GM19467 (cell line): ENCODE measurements at regions not wholly inside any gene's neighbourhood (a gene's known extent, or its start where the extent isn't known, plus 50 kb on each side); places are given as distances from the start of the nearest gene placed in this dataset.
"Not testable (repeated sequence)": the region's sequence is repeated elsewhere in the genome, so short reads cannot be mapped to it uniquely, and the experiment has no call there.

Source experiments
- ATAC-seq: cut with Tn5 transposase; IDR thresholded peaks from one replicate; pipeline ENCODE4 v1.9.1; 2021; ENCODE audit warnings: mild to moderate bottlenecking, moderate library complexity; ENCODE audit not compliant: unreplicated experiment

- no peak for ATAC-seq
Measured at GRCh38 chr2:139737659-139738058, 957.5 kb upstream of the NXPH2 start.

- no peak for ATAC-seq
Measured at GRCh38 chr2:139730197-139730596, 950.0 kb upstream of the NXPH2 start.

- no peak for ATAC-seq
Measured at GRCh38 chr2:139721411-139721995, 941.3 kb upstream of the NXPH2 start.

- ATAC-seq, result no peak
Measured at GRCh38 chr2:139720056-139720455, 939.9 kb upstream of the NXPH2 start.

- ATAC-seq, result no peak
Measured at GRCh38 chr2:139704606-139705005, 924.4 kb upstream of the NXPH2 start.

- ATAC-seq, result no peak
Measured at GRCh38 chr2:139694327-139694726, 914.1 kb upstream of the NXPH2 start.

- no peak for ATAC-seq
Measured at GRCh38 chr2:139686205-139686604, 906.0 kb upstream of the NXPH2 start.

- ATAC-seq, result no peak
Measured at GRCh38 chr2:139685090-139685983, 905.1 kb upstream of the NXPH2 start.

- no peak for ATAC-seq
Measured at GRCh38 chr2:139684286-139684860, 904.2 kb upstream of the NXPH2 start.

GRCh38 chr2:139674577-139674976 lies 894.4 kb upstream of the NXPH2 start:
- no peak for ATAC-seq

GRCh38 chr2:139673447-139673846 lies 893.3 kb upstream of the NXPH2 start:
- not testable (repeated sequence) for ATAC-seq

GRCh38 chr2:139669675-139670074 lies 889.5 kb upstream of the NXPH2 start:
- ATAC-seq, result no peak

GRCh38 chr2:139652385-139652784 lies 872.2 kb upstream of the NXPH2 start:
- ATAC-seq, result no peak

GRCh38 chr2:139645617-139646016 lies 865.4 kb upstream of the NXPH2 start:
- ATAC-seq, result no peak

GRCh38 chr2:139643139-139643538 lies 862.9 kb upstream of the NXPH2 start:
- no peak for ATAC-seq

- ATAC-seq, result no peak
Measured at GRCh38 chr2:139631966-139632365, 851.8 kb upstream of the NXPH2 start.

GRCh38 chr2:139628931-139629330 lies 848.7 kb upstream of the NXPH2 start:
- ATAC-seq, result no peak

GRCh38 chr2:139626128-139626527 lies 845.9 kb upstream of the NXPH2 start:
- no peak for ATAC-seq

- no peak for ATAC-seq
Measured at GRCh38 chr2:139622691-139623090, 842.5 kb upstream of the NXPH2 start.

- ATAC-seq, result no peak
Measured at GRCh38 chr2:139617747-139618146, 837.6 kb upstream of the NXPH2 start.

- no peak for ATAC-seq
Measured at GRCh38 chr2:139613264-139613663, 833.1 kb upstream of the NXPH2 start.

- no peak for ATAC-seq
Measured at GRCh38 chr2:139610512-139610911, 830.3 kb upstream of the NXPH2 start.
